ENCODE measurements at regions not wholly inside any gene's neighbourhood (a gene's known extent, or its start where the extent isn't known, plus 50 kb on each side); places are given as distances from the start of the nearest gene placed in this dataset.

- TF ChIP-seq, protein P1, sequence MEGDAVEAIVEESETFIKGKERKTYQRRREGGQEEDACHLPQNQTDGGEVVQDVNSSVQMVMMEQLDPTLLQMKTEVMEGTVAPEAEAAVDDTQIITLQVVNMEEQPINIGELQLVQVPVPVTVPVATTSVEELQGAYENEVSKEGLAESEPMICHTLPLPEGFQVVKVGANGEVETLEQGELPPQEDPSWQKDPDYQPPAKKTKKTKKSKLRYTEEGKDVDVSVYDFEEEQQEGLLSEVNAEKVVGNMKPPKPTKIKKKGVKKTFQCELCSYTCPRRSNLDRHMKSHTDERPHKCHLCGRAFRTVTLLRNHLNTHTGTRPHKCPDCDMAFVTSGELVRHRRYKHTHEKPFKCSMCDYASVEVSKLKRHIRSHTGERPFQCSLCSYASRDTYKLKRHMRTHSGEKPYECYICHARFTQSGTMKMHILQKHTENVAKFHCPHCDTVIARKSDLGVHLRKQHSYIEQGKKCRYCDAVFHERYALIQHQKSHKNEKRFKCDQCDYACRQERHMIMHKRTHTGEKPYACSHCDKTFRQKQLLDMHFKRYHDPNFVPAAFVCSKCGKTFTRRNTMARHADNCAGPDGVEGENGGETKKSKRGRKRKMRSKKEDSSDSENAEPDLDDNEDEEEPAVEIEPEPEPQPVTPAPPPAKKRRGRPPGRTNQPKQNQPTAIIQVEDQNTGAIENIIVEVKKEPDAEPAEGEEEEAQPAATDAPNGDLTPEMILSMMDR (IDR thresholded peaks at IDR 0.05; ENCODE audit: low read depth, low read length) = no peak
- TF ChIP-seq POLR2A (IDR thresholded peaks at IDR 0.05; ENCODE audit: extremely low read depth, insufficient read length) = no peak
- TF ChIP-seq, protein P2, sequence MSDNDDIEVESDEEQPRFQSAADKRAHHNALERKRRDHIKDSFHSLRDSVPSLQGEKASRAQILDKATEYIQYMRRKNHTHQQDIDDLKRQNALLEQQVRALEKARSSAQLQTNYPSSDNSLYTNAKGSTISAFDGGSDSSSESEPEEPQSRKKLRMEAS (IDR thresholded peaks at IDR 0.05; ENCODE audit: low read depth, low read length) = no peak
Observed at GRCh38 chr7:49229246-49229645, 304.9 kb downstream of the CDC14C start.
